ENCODE measurements at regions not wholly inside any gene's neighbourhood (a gene's known extent, or its start where the extent isn't known, plus 50 kb on each side); places are given as distances from the start of the nearest gene placed in this dataset.

DNA sequence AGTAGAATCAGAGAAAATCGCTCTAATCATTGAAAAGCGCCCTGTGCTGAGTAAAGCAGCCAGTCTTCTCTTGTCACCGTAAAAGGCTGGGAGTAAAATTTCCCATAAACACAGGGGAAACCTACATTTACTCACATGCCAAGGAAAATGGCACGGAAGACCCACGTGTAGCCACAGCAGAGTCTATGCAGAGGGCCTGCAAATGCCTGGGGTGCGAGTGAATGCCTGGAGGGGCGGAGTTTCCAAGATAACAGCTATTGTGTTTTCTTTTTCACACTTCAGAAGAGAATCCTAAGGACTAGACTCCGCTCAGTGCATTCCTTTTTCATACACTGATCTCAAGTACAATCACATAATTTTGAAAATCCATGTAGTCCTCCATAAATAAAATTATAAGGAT is 159.9 kb upstream of the FOXN3 start:
- intact Hi-C loops (cut with micrococcal nuclease; ENCODE audit: unreplicated experiment), result no loop called here
- TF ChIP-seq CTCF (conservative IDR thresholded peaks at IDR 0.05; ENCODE audit: low read depth, low read length), result no peak
- TF ChIP-seq EZH2 (IDR thresholded peaks at IDR 0.05; ENCODE audit: borderline replicate concordance, low read depth, low read length, poor library complexity, severe bottlenecking), result no peak
- DNase-seq (ENCODE audit: low spot score), result no peak
- Histone ChIP-seq H3K27ac (ENCODE audit: low read depth, low read length, poor library complexity, severe bottlenecking) (no peak overlapping the region), H3K9me3 (ENCODE audit: low read depth, low read length, poor library complexity, severe bottlenecking) (no peaks in the 10 kb centered on the region), H3K36me3 (ENCODE audit: insufficient read depth, low read length, poor library complexity, severe bottlenecking) (no peaks in the 10 kb centered on the region), H3K27me3 (replicated peaks; ENCODE audit: insufficient read depth, low read depth, low read length, poor library complexity) (no peaks in the 10 kb centered on the region), H3K4me3 (ENCODE audit: low read depth, low read length, poor library complexity, severe bottlenecking) (no peak overlapping the region), H3K4me1 (ENCODE audit: insufficient read depth, low read length, poor library complexity, severe bottlenecking) (no peaks in the 10 kb centered on the region)
- POLR2A ChIA-PET (ENCODE audit: low non-redundant PET), result no interaction called here
- no TSS peak for BruUV-seq (replicated peaks)
- CTCF ChIA-PET, result no interaction called here

- H3K4me3 ChIP-seq (ENCODE audit: low read depth, low read length, poor library complexity, severe bottlenecking), result no peak overlapping the region
Measured at GRCh38 chr14:89576145-89576927, 159.3 kb upstream of the FOXN3 start.

GRCh38 chr14:89575386-89576061 is 158.5 kb upstream of the FOXN3 start:
- POLR2A ChIA-PET (ENCODE audit: low non-redundant PET), result no interaction called here

More at GRCh38 chr14:89576145-89576927, 159.3 kb upstream of the FOXN3 start:
- ChIA-PET POLR2A (ENCODE audit: low non-redundant PET) (no interaction called here), CTCF (no interaction called here)
- Histone ChIP-seq H3K27me3 (replicated peaks; ENCODE audit: insufficient read depth, low read depth, low read length, poor library complexity) (no peaks in the 10 kb centered on the region), H3K27ac (ENCODE audit: low read depth, low read length, poor library complexity, severe bottlenecking) (no peak overlapping the region), H3K9me3 (ENCODE audit: low read depth, low read length, poor library complexity, severe bottlenecking) (no peaks in the 10 kb centered on the region), H3K36me3 (ENCODE audit: insufficient read depth, low read length, poor library complexity, severe bottlenecking) (no peaks in the 10 kb centered on the region), H3K4me1 (ENCODE audit: insufficient read depth, low read length, poor library complexity, severe bottlenecking) (no peaks in the 10 kb centered on the region)
- intact Hi-C loops (cut with micrococcal nuclease; ENCODE audit: unreplicated experiment), result no loop called here
- no peak for DNase-seq (ENCODE audit: low spot score)
- no peak for TF ChIP-seq CTCF (conservative IDR thresholded peaks at IDR 0.05; ENCODE audit: low read depth, low read length)
- TF ChIP-seq EZH2 (IDR thresholded peaks at IDR 0.05; ENCODE audit: borderline replicate concordance, low read depth, low read length, poor library complexity, severe bottlenecking), result no peak
- BruUV-seq (replicated peaks), result no TSS peak

More at GRCh38 chr14:89575386-89576061, 158.5 kb upstream of the FOXN3 start:
- intact Hi-C loops (cut with micrococcal nuclease; ENCODE audit: unreplicated experiment), result no loop called here
- DNase-seq (ENCODE audit: low spot score), result no peak
- no TSS peak for BruUV-seq (replicated peaks)
- TF ChIP-seq CTCF (conservative IDR thresholded peaks at IDR 0.05; ENCODE audit: low read depth, low read length) (no peak), EZH2 (IDR thresholded peaks at IDR 0.05; ENCODE audit: borderline replicate concordance, low read depth, low read length, poor library complexity, severe bottlenecking) (no peak)
- CTCF ChIA-PET, result no interaction called here
- H3K4me1 ChIP-seq (ENCODE audit: insufficient read depth, low read length, poor library complexity, severe bottlenecking), result no peaks in the 10 kb centered on the region
- H3K36me3 ChIP-seq (ENCODE audit: insufficient read depth, low read length, poor library complexity, severe bottlenecking), result no peaks in the 10 kb centered on the region
- no peaks in the 10 kb centered on the region for H3K9me3 ChIP-seq (ENCODE audit: low read depth, low read length, poor library complexity, severe bottlenecking)
- no peak overlapping the region for H3K4me3 ChIP-seq (ENCODE audit: low read depth, low read length, poor library complexity, severe bottlenecking)
- H3K27ac ChIP-seq (ENCODE audit: low read depth, low read length, poor library complexity, severe bottlenecking), result no peak overlapping the region
- H3K27me3 ChIP-seq (replicated peaks; ENCODE audit: insufficient read depth, low read depth, low read length, poor library complexity), result no peaks in the 10 kb centered on the region
